Endothelial cell (in vitro differentiated cells): ENCODE measurements at regions not wholly inside any gene's neighbourhood (a gene's known extent, or its start where the extent isn't known, plus 50 kb on each side); places are given as distances from the start of the nearest gene placed in this dataset.

Experiments
- DNase-seq: peaks from one replicate; pipeline ENCODE4 v3.0.0; 2021; ENCODE audit warnings: low spot score
- H3K27ac Mint-ChIP-seq: one replicate; pipeline ENCODE4 v1.8.0; 2021; ENCODE audit warnings: mixed read lengths, inconsistent platforms; ENCODE audit not compliant: unreplicated experiment
- H3K27me3 Mint-ChIP-seq: one replicate; pipeline ENCODE4 v1.8.0; 2021; ENCODE audit warnings: mild to moderate bottlenecking, moderate library complexity, mixed read lengths, inconsistent platforms; ENCODE audit not compliant: unreplicated experiment
- H3K36me3 Mint-ChIP-seq: one replicate; pipeline ENCODE4 v1.8.0; 2021; ENCODE audit warnings: mild to moderate bottlenecking, low read depth, mixed read lengths, inconsistent platforms; ENCODE audit not compliant: unreplicated experiment
- H3K4me1 Mint-ChIP-seq: one replicate; pipeline ENCODE4 v1.8.0; 2021; ENCODE audit warnings: mild to moderate bottlenecking, mixed read lengths, inconsistent platforms; ENCODE audit not compliant: unreplicated experiment
- H3K4me3 Mint-ChIP-seq: one replicate; pipeline ENCODE4 v1.8.0; 2021; ENCODE audit warnings: mild to moderate bottlenecking, mixed read lengths, inconsistent platforms; ENCODE audit not compliant: unreplicated experiment
- H3K9me3 Mint-ChIP-seq: one replicate; pipeline ENCODE4 v1.8.0; 2021; ENCODE audit warnings: mixed read lengths, inconsistent platforms; ENCODE audit not compliant: unreplicated experiment
- CTCF ChIP-seq: fragments of 200-600 bp; sonication (generic); IDR thresholded peaks from one replicate; pipeline ENCODE4 v1.5.0; 2021; ENCODE audit warnings: antibody characterized with exemption; ENCODE audit not compliant: unreplicated experiment

- no peak for DNase-seq
- Mint-ChIP-seq H3K27me3 (peaks cover 2% of the 10 kb centered on the region), H3K36me3 (peaks cover 4% of the 10 kb centered on the region), H3K4me1 (peaks cover 4% of the 10 kb centered on the region), H3K9me3 (no peaks in the 10 kb centered on the region), H3K4me3 (no peak overlapping the region), H3K27ac (no peak overlapping the region)
- TF ChIP-seq CTCF: no peak
Measured at GRCh38 chr17:43337684-43338428, 60.9 kb upstream of the ARL4D start.

GRCh38 chr17:43334738-43335402, 63.9 kb upstream of the ARL4D start:
- peaks cover 4% of the 10 kb centered on the region for H3K4me1 Mint-ChIP-seq
- H3K9me3 Mint-ChIP-seq: no peaks in the 10 kb centered on the region
- no peak for TF ChIP-seq CTCF
- H3K4me3 Mint-ChIP-seq: no peak overlapping the region
- H3K27ac Mint-ChIP-seq: no peak overlapping the region
- DNase-seq: no peak
- peaks cover 2% of the 10 kb centered on the region for H3K27me3 Mint-ChIP-seq
- H3K36me3 Mint-ChIP-seq: peaks cover 4% of the 10 kb centered on the region

- no peak for TF ChIP-seq CTCF
- no peak for DNase-seq
- H3K36me3 Mint-ChIP-seq: peaks cover 4% of the 10 kb centered on the region
- no peaks in the 10 kb centered on the region for H3K9me3 Mint-ChIP-seq
- H3K4me3 Mint-ChIP-seq: no peak overlapping the region
- H3K27ac Mint-ChIP-seq: no peak overlapping the region
- peaks cover 2% of the 10 kb centered on the region for H3K27me3 Mint-ChIP-seq
- peaks cover 4% of the 10 kb centered on the region for H3K4me1 Mint-ChIP-seq
Measured at GRCh38 chr17:43333433-43333943, 65.3 kb upstream of the ARL4D start.

- Mint-ChIP-seq H3K9me3 (no peaks in the 10 kb centered on the region), H3K4me3 (no peak overlapping the region), H3K27ac (no peak overlapping the region), H3K27me3 (peaks cover 2% of the 10 kb centered on the region), H3K36me3 (peaks cover 4% of the 10 kb centered on the region), H3K4me1 (peaks cover 4% of the 10 kb centered on the region)
- no peak for TF ChIP-seq CTCF
- no peak for DNase-seq
Measured at GRCh38 chr17:43332230-43332629, 66.6 kb upstream of the ARL4D start.
